ENCODE measurements at regions not wholly inside any gene's neighbourhood (a gene's known extent, or its start where the extent isn't known, plus 50 kb on each side); places are given as distances from the start of the nearest gene placed in this dataset.

DNA sequence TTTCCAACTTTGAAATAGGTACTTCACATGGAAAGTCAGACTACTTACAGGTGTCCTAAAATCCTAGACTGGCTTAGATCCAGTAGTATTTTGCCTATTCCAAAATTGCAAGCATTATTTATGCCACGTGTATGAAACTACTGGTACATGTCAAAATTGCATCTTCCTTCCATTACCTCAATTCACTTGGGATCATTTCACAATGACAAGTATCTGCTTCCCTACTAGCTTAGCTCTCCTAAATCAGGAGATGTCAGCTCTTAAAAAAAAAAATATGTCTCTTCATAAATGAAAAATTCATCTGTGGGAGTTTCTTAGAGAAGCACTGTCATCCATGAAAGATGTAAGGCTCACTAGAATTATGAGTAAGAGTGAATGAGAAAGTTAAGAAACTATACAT is 466.6 kb upstream of the MANEA start:
- ATAC-seq (no peak), DNase-seq (no peak)
- Mint-ChIP-seq H3K4me1 (no peaks in the 10 kb centered on the region), H3K27ac (no peak overlapping the region), H3K36me3 (no peaks in the 10 kb centered on the region), H3K4me3 (no peak overlapping the region), H3K9me3 (no peaks in the 10 kb centered on the region), H3K27me3 (no peaks in the 10 kb centered on the region)
- POLR2A ChIA-PET: no interaction called here

DNA sequence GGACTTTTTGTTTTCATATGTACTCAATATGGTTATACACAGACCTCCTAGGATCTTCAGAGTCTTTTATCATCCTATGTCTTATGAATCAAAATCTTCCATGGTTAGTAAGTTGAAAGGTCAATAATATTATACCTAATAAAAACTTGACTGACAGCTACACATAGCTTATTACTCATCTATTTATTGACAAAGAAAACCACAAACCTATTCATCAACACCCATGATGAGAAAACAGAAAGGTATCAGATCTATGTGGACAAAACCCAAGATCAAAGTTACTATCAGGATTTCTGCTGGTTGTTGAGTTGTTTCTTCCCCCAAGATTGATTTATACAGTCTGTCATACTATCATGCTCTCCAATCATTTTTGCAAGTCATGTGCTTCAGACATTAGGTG is 460.1 kb upstream of the MANEA start:
- no peaks in the 10 kb centered on the region for H3K27me3 Mint-ChIP-seq

DNA sequence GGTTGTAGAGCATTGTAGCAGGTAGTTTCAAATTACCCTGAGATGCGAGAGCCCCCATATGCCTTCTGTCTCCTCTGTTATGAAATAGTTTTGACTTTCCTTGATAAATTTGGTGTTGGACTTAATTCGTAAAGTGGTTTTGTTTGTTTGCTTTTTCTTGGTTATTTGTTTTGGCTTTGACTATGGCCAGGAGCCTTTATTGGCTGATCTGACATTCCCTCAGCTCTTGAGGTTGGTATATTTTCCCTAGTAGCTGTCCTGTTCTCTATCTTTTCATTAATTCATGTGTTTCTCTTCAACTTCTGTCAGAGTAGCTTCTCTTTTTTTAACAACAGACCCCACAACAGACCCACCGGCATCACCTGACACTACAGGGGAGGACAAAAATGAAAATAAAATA is 457.4 kb upstream of the MANEA start:
- Mint-ChIP-seq H3K9me3 (peaks cover 0 to 6% (median 0%) of the 10 kb centered on the region in 9 donors), H3K36me3 (no peaks in the 10 kb centered on the region), H3K4me1 (no peaks in the 10 kb centered on the region), H3K27me3 (no peaks in the 10 kb centered on the region), H3K27ac (no peak overlapping the region), H3K4me3 (no peak overlapping the region)
- no peak for ATAC-seq
- no peak for DNase-seq
- POLR2A ChIA-PET: no interaction called here

More for the DNA sequence above, 460.1 kb upstream of the MANEA start:
- POLR2A ChIA-PET: no interaction called here
- H3K9me3 Mint-ChIP-seq: peaks cover 0 to 6% (median 0%) of the 10 kb centered on the region in 9 donors
- no peaks in the 10 kb centered on the region for H3K36me3 Mint-ChIP-seq
- no peak overlapping the region for H3K27ac Mint-ChIP-seq
- DNase-seq (no peak), ATAC-seq (no peak)
- no peaks in the 10 kb centered on the region for H3K4me1 Mint-ChIP-seq
- no peak overlapping the region for H3K4me3 Mint-ChIP-seq

DNA sequence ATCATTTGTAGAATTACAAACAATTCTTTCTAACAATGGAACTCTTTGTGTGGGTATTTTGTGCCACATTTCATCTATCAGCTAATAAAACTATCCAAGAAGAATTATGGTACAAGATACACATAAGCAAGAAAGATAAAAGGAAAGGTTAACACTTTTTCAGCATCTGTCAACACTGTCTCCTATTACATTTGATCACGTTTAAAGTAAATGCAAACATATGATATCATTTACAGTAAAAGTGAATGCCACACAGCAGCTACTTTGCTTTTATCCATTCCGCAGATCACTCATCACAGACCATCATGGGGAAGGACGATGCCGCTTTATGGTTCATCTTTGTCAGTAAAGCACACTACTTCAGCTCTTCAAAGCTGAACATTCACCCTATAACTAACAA is 456.4 kb upstream of the MANEA start:
- POLR2A ChIA-PET: no interaction called here
- Mint-ChIP-seq H3K4me3 (no peak overlapping the region), H3K27ac (no peak overlapping the region), H3K9me3 (peaks cover 0 to 12% (median 2%) of the 10 kb centered on the region in 9 donors), H3K4me1 (no peaks in the 10 kb centered on the region), H3K27me3 (no peaks in the 10 kb centered on the region), H3K36me3 (no peaks in the 10 kb centered on the region)
- no peak for ATAC-seq
- no peak for DNase-seq

DNA sequence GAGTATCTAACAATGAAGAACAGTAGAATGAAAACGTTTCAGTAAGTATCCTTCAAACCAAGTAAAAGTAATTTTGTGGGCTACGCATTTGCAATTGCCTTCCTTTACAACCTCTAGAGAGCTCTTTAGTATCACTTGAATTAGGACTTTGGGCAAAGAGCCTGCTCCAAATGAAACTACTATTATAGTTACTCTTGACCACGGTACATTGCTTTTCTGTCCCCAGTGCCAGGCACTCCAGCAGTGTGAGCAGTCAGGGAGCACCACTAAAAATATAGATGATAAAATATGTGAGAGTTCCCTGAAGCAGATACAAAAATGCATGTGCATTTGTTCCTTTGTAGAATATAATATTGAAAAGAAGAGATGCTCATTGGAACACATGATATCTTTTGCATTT is 450.1 kb upstream of the MANEA start:
- Mint-ChIP-seq H3K27ac (no peak overlapping the region), H3K4me1 (no peaks in the 10 kb centered on the region), H3K9me3 (peaks cover 0 to 12% (median 2%) of the 10 kb centered on the region in 9 donors), H3K27me3 (no peaks in the 10 kb centered on the region), H3K4me3 (no peak overlapping the region), H3K36me3 (no peaks in the 10 kb centered on the region)
- ATAC-seq (no peak), DNase-seq (no peak)
- POLR2A ChIA-PET: no interaction called here

DNA sequence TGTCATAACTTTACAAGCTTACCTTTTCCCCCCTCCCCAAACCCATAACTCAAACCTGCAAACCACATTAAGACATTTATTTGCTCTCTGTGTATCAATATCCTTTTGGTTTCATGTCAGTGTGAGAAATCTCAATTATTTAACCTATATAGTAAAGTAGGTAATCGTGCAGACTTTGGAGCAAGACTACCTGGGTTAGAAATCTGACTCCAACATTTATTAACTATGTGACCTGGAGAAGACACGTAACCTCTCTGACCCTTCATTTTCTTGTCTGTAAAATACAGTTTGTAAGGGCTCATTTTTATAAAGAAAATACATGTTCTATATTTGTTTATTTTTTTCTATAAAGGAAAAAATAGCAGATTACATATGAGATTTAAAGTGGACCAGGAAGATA is 448.9 kb upstream of the MANEA start:
- Mint-ChIP-seq H3K9me3 (peaks cover 0 to 12% (median 2%) of the 10 kb centered on the region in 9 donors), H3K27me3 (no peaks in the 10 kb centered on the region), H3K27ac (no peak overlapping the region), H3K36me3 (no peaks in the 10 kb centered on the region), H3K4me1 (no peaks in the 10 kb centered on the region), H3K4me3 (no peak overlapping the region)
- no peak for DNase-seq
- no peak for ATAC-seq
- POLR2A ChIA-PET: no interaction called here

DNA sequence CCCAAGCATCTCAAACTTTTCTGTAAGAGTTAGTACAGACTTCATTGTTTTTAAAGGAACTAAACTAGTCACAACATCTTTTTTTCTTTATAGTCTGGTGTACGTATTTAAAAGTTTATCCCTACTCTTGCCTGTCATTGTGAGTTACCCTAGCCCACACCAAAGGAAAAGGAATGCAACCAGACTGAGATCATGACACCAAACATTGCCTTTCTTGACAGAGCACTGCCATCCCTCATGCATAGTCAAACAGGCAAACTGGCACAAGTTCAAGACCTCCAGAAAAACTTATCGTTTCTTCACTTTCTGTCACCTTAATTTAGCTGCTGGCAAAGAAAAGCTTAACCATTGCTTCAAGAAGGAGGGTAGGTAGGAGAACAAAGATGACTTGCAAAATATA is 448.4 kb upstream of the MANEA start:
- Mint-ChIP-seq H3K4me1 (no peaks in the 10 kb centered on the region), H3K36me3 (no peaks in the 10 kb centered on the region), H3K27me3 (no peaks in the 10 kb centered on the region), H3K4me3 (no peak overlapping the region), H3K9me3 (peaks cover 0 to 12% (median 2%) of the 10 kb centered on the region in 9 donors), H3K27ac (no peak overlapping the region)
- DNase-seq: no peak
- no peak for ATAC-seq
- POLR2A ChIA-PET: no interaction called here

DNA sequence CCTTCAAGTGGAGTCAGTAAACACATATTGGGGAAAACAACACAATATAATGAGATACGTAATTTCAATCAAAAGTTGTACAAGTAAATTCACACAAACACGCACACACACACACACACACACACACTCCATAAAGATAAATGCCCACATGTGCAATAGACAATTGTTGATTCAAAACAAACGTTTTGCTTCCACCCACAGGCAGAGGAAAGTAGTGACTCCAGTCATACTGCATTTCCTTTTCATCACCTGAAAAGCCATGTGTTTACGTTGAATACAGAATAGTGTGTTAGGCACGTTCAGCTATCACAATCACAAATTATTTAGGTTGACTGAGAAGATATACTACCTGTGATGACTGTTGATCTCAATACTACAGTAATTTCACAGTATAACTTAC is 443.8 kb upstream of the MANEA start:
- Mint-ChIP-seq H3K36me3 (no peaks in the 10 kb centered on the region), H3K27ac (no peak overlapping the region), H3K27me3 (no peaks in the 10 kb centered on the region), H3K4me3 (no peak overlapping the region), H3K9me3 (peaks cover 0 to 3% (median 0%) of the 10 kb centered on the region in 9 donors), H3K4me1 (no peaks in the 10 kb centered on the region)
- DNase-seq (no peak), ATAC-seq (no peak)
- POLR2A ChIA-PET: no interaction called here

DNA sequence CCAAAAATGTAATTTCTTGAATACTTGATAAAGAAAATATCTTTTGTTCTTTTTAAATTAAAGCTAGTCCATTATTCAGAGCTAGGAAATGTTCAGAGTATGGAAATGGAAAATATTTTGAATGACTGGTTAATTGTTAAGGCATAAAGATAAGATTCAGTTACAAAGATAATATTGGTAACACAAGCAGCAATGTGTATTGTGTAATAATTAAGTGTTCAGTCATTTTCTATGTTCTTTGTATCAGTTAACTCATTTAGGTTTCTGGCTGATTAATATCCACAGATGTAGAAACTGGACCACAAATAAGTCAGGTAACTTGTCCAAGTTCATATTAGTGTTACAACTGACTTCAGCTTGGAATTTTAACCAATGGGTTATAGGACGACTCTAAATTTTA is 442.2 kb upstream of the MANEA start:
- no peak for ATAC-seq

DNA sequence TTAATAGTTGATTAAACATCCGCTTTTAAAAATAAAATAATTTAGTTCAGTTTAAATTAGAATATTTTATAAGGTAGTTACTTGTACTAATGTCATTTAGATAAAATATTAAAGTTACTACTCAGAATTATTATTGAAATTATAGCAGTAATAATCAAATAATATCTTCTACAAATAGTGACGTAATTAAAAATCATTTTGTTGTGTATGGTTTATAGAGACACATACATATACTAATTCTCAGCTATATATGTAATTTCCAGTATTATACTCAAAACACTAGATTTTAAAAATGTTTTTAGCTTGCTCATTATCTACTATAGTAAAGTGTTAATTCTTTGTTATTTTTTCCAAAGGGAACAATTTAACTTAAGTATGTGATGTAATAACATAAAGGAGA is 435.2 kb upstream of the MANEA start:
- POLR2A ChIA-PET: no interaction called here
- Mint-ChIP-seq H3K36me3 (no peaks in the 10 kb centered on the region), H3K4me3 (no peak overlapping the region), H3K9me3 (peaks cover 0 to 9% (median 0%) of the 10 kb centered on the region in 9 donors), H3K27ac (no peak overlapping the region), H3K4me1 (no peaks in the 10 kb centered on the region), H3K27me3 (no peaks in the 10 kb centered on the region)
- no peak for DNase-seq
- ATAC-seq: no peak

More for the DNA sequence above, 442.2 kb upstream of the MANEA start:
- Mint-ChIP-seq H3K27ac (no peak overlapping the region), H3K4me1 (no peaks in the 10 kb centered on the region), H3K9me3 (peaks cover 0 to 4% (median 0%) of the 10 kb centered on the region in 9 donors), H3K27me3 (no peaks in the 10 kb centered on the region), H3K4me3 (no peak overlapping the region), H3K36me3 (no peaks in the 10 kb centered on the region)
- POLR2A ChIA-PET: no interaction called here
- no peak for DNase-seq

DNA sequence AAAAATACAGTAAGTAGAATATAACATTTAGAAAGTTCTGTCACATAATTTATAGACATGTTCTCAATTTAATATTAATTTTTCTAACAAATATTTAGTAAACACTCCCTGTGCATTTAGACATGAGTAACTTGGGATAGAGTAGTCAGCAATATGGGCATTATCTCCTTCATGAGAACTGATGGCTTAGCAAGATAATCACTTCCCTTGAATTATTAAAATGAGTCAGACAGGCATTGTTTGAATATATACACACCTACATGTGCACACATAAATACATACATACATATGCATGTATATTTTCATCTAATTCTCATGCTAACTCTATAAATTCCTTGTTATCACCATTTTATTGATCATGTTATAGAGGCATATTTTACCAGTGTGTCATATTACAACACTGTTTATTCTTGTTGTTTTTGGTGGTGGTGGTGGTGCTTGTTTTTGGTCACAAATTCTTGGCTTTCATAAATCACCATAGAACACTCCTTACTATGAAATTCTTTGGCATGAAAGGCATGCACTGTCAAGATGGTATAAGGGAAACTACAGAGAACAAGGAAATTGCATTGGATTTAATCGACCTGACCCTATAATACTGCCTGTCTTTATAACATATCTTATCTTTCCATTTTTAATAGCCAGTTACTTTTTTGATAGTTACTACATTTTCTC is 434.5 kb upstream of the MANEA start:
- Mint-ChIP-seq H3K27me3 (no peaks in the 10 kb centered on the region), H3K4me3 (no peak overlapping the region), H3K4me1 (no peaks in the 10 kb centered on the region), H3K9me3 (peaks cover 0 to 9% (median 0%) of the 10 kb centered on the region in 9 donors), H3K36me3 (no peaks in the 10 kb centered on the region), H3K27ac (no peak overlapping the region)
- POLR2A ChIA-PET: no interaction called here
- ATAC-seq: no peak
- DNase-seq: no peak

DNA sequence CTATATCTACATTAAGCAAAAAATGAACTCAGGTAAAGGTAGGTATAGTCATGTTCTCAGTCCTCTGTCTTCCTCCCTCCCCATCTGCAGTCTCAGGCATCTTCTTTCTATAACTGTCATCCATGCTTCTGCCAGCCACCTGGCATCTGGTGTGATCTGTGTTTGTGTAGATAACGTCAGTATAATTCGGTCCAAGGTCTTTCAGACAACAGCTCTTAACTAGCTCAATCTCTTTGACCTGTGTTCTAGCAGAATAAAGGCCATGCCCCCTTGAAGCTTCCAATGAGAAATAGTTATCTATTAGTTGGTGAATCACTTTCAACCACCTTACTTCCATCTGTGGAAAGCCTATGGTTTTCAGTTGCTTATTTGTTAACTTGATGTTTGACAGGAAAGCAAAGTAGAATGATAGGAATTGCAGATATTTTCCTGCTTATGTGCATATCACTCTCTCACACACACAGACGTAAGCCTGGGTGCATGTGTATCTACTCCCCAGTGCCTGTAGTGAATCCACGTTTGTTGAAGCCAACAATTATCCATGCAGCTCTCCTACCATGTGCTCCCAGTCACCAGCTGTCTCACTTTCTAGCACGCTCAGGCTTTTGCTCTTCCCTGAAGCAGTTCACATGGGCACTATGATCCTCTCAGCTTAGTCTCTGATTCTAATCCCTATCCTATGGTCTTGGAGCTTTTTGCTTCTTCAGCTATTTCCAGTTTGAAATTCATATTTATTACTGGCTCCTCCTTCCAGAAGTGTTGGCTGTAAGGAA is 433.7 kb upstream of the MANEA start:
- POLR2A ChIA-PET: no interaction called here
- Mint-ChIP-seq H3K27ac (no peak overlapping the region), H3K36me3 (no peaks in the 10 kb centered on the region), H3K9me3 (peaks cover 0 to 9% (median 0%) of the 10 kb centered on the region in 9 donors), H3K4me1 (no peaks in the 10 kb centered on the region), H3K4me3 (no peak overlapping the region), H3K27me3 (no peaks in the 10 kb centered on the region)
- DNase-seq: no peak
- no peak for ATAC-seq

DNA sequence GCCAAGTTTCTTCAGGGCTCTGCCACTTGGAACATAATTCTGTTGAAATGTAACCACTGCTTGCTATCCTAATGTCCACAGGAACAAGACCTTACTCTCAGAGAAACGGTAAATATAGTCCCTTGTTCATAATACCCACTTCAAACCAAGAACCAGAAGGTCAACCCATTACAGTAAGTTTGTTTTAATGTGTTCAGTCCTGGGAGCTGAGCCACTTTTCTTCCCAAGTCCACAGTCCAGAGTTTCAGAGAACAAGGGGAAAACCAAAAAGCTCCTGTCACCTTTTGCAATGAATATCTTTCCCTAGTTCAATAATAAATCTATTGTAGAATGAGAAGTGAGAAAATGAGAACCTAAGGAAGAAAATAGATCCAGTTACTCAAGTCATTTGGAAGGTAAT is 431.9 kb upstream of the MANEA start:
- DNase-seq: no peak
- no peaks in the 10 kb centered on the region for H3K27me3 Mint-ChIP-seq
- H3K4me1 Mint-ChIP-seq: no peaks in the 10 kb centered on the region
- POLR2A ChIA-PET: no interaction called here
- H3K27ac Mint-ChIP-seq: no peak overlapping the region
- peaks cover 0 to 2% (median 0%) of the 10 kb centered on the region in 9 donors for H3K9me3 Mint-ChIP-seq
- no peak for ATAC-seq
- no peaks in the 10 kb centered on the region for H3K36me3 Mint-ChIP-seq
- no peak overlapping the region for H3K4me3 Mint-ChIP-seq

DNA sequence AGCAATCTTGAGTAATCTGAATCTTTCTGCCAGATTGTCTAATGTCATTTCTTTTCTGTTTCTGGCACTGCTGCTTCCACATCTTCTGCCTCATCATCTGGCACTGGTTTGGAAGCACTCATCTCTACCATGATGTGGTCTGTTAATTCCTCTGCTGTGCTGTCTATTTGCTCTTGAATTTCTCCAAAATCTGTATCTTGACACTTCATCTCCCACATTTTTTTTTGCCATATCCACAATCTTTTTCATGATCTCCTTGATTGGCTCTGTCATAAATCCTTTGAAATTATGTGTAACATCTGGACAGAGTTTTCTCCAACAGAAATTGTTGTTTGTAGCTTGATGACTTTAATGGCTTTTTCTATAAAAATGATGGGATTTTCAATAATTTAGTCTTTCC is 417.8 kb upstream of the MANEA start:
- Mint-ChIP-seq H3K27ac (no peak overlapping the region), H3K36me3 (no peaks in the 10 kb centered on the region), H3K9me3 (peaks cover 0 to 6% (median 0%) of the 10 kb centered on the region in 9 donors), H3K27me3 (no peaks in the 10 kb centered on the region), H3K4me3 (no peak overlapping the region), H3K4me1 (no peaks in the 10 kb centered on the region)
- no peak for ATAC-seq
- DNase-seq: no peak
- POLR2A ChIA-PET: no interaction called here

Measured in naive thymus-derived CD8-positive, alpha-beta T cell (primary cell).